Activated CD4-positive, CD25-positive, alpha-beta regulatory T cell treated with anti-CD3 and anti-CD28 coated beads, Interleukin-2, amount 50 U/mL, for 24 hours (primary cell): ENCODE measurements at regions not wholly inside any gene's neighbourhood (a gene's known extent, or its start where the extent isn't known, plus 50 kb on each side); places are given as distances from the start of the nearest gene placed in this dataset.
A peak's percentile ranks its signal among the peaks of the same experiment; 100 is the strongest.

Source experiments
- ATAC-seq, 2 donors: fragments of 150-1000 bp; cut with Tn5 transposase; one replicate each; pipeline ENCODE4 v1.10.0; 2021; ENCODE audit warnings: mild to moderate bottlenecking in 1 of 2, moderate library complexity in 1 of 2

DNA sequence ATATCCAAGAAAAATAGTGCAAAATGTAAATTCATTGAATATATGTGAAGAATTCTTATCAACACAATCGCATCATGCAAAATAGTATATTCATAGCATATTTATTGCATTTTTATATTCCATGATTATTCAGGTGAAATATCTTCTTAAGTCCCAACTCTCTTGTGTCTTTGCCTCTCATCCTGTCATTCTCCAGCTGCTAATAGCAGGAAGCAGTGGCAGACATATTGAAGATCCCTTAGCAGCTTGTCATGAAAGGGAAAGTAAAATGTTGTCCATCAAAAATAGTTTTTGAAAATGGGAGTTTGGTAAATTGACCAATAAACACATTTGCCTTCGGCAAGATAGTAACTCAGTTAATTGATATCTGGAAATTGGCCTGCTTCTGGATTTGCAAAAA lies 265.3 kb upstream of the TGFBR2 start:
- no peak for ATAC-seq

DNA sequence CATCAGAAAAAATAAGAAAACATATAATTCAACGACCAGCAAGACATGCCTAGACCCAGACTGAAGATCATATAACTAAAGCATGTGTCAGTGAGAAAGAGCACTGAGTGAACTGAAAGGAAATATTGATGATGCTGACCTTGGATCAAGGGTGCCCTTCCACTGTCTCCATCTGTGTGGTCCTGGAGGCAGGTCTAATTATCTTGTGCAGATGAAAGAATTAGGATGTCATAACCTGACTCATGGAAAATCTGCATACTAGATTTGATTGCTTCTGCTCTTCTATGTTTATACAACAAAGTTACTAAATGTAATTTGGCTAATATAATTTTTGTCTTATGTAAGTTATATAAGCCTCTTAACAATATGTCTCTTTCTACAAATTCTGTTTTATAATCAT lies 264.6 kb upstream of the TGFBR2 start:
- ATAC-seq = peak; percentile 47 to 63

DNA sequence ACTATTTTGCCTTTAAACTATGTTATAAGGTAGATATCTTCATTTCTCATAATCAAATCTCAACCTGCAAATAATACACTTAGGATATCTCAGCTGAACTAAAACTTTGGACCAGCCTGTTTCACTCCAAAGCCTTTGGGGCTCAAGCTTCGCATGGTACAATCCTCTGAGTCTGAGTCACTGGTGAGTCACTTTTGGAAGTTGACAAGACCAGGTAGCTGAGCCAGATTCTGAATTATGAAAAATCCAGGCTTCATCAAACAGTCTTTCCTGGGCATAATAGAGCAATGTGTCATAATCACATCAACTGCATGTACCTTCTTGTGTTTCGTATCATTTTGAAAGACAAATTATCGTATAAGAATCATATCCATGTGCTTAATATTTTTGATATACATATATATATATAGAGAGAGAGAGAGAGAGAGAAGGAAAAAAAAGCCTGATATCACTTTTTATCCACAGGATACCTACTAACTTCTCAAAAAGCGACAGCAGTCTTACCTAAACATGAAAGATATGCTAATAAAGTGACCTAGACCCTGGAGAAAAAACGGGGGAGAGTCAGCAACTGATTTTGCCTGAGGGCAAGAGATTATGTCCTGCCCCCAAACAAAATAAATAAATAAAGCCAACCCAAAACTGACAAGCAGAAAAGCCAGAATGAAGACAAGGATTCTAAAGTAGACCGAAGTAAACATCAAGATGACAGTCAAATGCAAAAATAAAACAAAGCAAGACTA lies 263.9 kb upstream of the TGFBR2 start:
- peak; percentile 47 to 71 for ATAC-seq

DNA sequence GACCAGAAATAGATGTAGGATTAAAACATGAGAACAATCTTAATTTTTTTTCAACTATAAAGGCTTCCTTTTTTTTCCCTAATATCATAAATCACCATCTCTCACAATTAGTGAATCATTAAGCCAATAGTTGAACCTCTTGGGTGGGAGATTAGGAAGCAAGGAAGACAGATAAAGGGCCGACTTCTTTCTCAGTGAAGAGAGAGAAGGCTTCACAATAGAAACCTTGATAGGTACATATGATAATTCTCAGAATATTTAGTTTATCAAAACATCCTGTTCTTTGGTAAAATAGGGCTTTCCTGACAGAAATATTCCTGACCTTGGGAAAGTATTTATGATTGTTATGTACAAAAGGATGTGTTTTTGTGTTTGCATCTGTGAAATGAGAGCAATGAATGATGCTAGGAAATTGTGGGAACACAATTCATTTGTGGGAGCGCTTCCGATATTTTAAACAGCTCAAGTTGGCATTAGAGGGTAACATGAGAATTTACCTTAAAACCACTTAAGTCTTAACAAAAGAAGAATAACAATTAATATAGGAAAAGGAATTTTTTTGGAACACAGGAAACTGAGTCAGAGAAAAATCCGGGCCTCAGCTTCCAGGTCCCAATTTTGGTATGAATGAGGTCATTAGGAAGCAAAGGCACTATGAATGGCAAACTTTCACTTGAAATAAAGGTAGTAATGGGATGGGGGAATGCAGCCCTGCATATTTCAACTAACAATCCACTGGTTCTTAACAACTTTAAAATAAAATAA lies 263.2 kb upstream of the TGFBR2 start:
- no peak for ATAC-seq

DNA sequence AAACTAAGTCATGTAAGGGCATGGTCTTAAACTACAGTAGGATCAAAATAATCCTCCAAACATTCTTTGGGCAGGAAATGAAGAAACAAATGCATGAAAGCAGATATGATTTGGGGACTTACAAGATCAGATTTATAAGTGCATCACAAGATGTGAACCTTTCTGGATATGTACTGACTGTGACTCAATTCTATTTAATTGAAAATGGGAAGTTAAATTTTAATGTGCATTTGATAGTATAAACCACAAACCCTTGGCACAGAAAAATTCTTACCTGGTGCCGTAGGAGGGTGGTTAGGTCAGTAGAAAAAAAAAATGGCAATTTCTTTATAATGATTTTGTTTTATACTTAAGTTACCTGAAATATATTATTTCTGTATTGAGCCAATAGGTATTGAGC lies 262.5 kb upstream of the TGFBR2 start:
- no peak for ATAC-seq

DNA sequence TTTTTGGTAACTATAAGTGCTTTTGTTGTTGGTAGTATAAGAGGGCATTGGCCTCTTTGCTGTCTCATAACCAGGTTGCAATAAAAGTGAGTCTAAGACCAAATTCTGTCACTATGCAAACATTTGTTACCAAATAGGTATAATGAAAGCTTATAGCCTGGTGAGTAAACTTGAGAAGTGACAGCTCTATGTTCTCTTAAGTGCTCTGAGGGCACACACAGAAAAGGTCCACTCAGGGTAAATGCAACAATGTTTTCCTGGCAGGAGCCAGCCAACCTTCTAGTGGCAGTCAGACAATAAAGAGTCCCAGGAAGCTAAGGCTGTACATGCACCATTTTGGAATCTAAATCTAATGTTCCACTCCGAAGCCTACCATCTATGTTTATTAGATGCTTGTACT lies 262.1 kb upstream of the TGFBR2 start:
- ATAC-seq = no peak

DNA sequence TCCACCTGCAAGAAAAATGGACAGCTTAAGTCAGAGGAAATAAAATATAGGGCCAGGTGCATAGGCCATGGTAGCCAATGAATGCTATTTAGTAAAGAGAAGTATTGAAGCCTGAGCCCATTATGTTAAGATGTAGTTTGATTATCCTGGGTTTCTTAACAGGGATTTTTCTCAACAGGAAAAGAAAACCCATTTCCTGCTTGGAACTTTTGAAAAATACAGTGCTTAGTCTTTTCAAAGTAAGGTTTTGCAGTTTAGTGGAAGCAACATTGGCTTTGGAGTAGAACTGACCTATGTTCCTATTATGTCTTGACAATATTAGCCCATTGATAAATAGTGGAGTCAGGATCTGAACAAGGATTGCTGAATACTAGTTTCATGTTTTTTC lies 259.5 kb upstream of the TGFBR2 start:
- ATAC-seq = no peak

DNA sequence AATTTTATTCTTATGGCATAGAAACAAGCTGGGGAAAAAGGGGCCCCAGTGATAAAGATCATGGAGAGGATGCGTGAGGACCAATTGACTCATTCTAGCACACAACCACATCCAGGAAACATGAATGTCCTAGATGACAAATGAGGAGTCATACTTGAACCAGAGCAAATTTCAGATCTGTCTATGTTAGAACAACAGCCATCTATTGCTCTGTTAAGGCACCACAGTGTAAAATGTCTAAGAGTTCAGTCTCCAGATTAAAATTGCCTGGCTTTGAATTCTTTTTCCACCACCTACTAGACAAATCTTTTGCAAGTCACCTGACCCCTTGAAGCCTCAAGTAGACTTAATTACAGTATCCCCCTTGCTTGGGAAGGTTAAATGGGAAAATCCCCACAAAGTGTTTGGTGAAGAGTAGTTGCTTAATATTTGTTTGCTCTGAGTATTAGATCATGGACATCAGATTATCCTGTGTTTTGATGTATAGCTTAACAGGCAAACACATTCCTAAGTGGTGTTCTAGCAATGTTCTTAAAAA lies 258.7 kb upstream of the TGFBR2 start:
- ATAC-seq = peak; percentile 99

DNA sequence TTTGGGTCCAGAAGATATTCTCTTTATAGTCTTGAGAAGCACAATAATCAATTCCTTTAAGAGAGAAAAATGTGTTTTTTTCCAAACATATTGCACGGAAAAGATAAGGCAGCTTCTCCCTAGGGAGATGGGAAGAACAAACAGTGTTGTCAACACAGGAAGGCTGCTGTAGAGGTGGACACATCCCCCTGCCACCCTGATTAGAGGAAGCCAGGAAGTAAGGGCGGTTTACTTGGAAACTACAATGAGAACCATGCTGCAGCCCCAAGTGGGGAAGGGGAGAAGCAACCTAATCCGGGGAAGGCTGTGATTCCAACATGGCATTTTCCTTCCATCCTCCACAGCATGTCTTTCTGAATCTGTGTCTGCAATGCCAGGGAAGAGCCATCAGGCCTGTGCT lies 256.9 kb upstream of the TGFBR2 start:
- no peak for ATAC-seq

DNA sequence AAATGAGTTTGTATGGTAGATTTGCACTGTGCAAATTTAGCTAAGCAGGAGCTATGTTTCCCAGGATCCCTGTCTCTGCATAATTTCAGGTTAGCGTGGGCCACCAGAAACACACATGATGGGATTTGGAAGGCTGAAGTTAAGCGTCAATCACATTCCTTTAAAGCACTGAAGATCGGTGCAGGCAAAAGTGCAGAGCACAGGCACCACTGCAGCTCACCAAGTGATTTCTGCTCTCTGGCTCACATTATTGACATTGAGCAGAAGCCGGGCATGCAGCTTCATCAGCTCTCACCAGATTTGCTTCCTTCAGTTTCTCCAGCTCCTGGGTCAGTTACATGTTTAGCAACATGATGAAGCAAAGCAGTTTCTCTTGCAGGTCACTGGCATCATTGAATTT lies 256.4 kb upstream of the TGFBR2 start:
- ATAC-seq = no peak

DNA sequence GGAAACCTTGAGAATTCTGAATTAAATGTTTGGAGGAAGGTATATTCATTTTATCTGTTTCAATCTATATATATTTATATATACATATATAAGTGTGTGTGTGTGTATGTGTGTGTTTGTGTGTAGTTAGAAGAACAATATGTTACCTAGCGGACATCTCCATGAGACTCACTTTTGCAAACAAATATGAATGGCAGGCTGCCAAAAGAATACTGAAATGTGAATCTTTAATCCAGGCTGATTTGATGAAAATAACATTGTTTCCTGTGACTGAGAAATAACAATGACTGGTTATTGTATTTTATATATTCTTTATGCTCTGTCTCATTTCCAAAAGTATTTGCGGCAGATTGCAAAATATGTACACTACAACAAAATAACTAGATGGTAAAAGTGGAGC lies 255.5 kb upstream of the TGFBR2 start:
- no peak for ATAC-seq

DNA sequence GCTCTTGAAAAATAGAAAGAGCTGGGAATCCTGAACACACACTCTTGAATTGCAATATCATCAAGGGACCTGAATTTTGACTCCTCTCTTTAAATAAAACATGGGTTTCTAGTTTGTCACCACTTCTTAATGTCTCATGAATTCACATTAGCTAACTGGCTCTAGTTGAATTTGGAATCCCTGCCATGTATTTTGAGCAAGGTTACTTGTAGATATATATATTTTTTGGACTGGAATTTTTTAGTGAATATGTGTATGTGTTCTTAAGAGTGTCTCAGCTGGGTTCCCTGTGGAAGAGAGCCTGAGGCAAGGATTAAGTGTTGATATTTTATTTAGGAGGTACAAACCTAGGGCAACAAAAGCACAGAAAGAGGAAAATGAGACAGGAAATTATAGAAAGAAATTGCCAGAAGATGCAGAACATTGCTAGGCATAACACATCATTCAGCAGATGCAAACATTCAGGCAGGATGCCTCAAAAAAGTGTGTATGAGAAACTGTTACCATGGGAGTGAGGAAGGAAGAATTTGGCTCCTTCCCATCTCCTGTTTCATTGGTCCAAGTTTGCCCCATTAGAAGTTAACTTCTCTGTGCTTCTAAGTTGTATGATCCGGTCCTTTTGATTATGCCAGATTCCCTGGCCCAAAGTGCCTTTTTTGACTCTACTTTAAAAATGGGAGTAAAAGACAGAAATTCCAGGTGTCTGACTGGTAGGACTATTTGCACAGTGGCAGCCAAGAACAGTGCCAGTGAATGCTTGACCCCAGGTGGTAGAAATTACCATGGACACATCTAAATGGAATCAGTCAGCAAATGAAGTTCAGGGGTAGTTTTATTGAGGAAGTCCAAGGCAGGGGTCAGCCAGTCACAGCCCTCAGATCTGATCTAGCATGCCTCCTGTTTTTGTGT lies 253.7 kb upstream of the TGFBR2 start:
- ATAC-seq = no peak

DNA sequence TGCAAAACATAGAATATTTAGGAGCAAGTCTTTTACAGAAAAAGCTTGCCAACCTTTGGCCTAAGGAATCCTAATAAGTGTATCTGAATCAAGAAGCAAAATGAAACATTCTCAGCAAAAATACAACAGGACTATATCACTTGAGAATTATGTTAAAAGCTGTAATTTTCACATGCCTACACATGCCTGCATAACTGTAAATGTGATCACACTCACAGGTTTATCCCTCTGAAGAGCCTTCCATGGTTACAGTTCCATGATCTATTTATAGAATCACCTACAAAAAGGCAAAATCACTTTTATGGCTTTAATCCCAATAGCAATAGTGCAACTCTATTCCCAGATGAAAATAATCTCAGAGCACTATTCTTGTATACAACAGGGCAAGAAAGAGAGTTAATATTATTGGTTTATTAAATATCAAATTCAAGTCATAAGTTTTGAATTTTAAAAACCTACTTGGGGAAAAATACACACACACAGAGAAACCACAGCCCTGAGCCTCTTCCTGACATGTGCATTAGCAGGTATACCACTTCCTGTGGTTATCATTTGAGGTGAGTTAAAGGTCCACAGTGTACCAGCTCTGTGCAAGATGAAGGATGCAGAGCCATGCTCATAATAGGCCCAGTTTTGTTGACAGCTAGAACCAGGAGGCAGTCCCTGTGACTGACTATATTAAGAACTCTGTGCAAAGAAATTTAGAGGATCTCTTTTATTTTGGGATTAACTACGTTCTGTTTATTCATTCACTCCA lies 252.5 kb upstream of the TGFBR2 start:
- ATAC-seq = peak; percentile 99

DNA sequence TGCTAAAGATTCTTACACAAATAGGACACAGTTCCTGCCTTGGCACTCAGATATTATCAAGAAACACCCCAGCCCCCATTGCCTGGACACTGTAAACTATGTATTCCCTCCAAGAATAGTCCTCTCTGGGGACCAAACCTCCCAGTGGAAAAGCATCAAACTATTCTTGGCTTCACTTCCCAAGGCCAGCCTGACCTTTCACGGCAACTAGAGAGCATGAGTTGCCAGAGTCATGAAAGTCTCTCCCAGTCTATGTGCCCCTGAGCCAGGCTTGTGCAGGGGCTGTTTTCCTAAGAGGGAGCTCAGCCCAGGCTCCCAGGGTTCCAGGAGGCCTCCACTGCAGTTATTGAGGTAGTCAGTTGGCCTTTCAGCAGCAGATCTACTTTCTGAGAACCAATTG lies 251.9 kb upstream of the TGFBR2 start:
- no peak for ATAC-seq

DNA sequence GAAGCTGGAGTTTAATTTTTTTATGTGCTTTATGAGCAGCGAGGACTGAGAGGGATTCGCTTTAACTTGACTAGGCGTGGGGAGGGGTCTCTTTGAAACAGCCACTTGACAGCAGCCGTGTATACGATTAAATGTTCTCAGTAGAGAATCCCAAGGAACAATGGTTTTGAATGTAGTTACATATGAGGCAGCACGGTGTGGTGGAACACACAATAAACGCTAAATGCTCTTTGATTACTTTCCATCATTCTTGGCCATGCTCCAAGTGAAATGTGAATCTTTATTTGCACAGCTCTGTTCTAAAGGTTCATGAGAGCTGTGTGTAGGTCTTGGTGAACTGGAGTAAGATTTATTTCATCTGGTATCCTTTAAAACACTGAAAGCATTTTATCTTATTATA lies 251.4 kb upstream of the TGFBR2 start:
- ATAC-seq = no peak

DNA sequence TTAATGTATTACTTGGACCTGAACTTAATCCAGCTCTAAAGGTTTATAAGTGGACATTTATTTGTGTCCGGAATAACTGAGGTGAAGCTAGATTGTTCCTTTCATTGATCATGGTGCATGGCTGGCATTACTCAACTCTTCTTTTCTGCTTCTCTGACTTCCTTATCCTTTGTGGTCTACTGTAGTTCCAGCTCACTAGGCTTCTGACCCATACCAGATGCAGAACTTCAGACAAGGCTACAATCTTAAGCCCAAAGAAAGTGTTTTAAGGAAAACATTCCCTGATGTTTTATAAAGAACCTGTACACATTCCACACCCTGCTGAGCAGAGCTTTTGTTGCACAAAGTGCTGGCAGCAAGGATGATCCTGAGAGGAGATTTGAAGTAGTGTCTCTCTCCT lies 250.8 kb upstream of the TGFBR2 start:
- no peak for ATAC-seq

DNA sequence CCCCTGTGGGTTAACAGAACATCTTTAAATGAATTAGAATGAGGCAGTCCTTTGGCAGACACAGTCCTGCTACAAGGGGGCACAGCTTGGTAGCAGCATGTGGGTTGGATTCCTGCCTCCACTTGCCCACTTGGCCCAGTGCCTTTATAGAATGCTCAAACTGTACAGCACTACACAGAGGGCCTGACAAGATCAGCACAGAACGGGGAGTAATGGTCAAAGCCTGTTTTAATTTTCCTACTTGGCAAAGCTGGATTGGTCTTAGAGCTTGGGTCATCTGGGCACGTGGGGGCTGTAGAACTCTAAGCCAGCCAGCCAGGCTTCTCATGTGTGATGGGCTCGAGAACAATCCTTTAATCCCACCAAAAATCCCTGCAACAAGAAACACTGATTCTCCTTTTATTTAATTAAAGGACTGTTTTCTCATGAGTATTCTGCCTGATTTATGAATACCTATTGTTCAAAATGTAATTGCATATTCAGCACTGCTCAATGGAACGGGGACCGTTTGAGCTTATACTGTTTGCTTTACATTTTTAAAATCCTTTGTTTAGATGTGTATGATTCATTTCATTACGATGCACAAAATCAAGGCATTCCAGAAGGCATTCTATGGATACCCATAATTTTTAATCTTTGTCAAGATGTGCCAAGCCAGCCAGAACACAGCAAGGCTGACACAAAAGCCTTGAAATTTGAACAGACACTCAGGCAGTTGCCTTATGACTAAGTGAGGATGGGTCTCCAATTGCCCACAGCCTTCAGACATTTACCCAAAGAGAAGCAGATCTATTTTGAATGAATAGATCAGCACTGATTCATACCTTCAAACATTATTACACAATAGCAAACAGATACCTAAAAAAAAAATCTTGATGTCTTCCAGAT lies 249.3 kb upstream of the TGFBR2 start:
- no peak for ATAC-seq

DNA sequence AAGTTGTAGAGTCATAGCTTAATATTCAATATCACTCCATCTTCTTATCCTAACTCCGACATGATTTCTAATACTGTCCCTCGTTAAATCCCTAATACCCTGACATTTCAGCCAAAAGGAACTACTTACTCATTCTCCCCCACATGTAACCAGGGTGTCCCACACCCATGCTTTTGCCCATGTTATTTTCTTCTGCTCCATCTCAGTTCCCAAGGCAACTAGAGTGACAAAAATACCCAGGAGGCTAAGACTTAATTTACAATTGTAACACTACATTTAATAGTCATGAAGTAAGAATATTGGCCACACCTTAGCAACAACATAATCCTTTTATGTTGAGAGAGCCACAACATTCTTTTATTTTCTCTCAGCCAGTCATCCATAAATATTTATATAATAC lies 248.5 kb upstream of the TGFBR2 start:
- ATAC-seq = no peak

DNA sequence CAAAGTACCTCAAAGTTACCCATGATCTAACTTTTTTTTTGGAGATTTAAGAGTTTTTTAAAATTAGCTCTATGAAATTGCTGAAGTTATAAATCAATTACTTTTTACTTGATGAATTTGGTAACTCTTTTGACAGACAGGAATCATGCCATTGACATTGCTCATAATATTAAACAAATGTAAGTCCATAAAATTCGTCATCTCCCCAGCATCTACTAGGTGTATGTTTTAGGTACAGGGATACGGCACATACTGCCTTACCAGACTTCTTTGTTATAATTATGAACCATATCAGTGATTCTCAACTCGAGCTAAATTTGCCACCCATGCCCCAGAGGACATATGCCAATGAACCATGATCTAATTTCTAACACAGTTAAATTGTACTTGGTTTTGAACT lies 247.5 kb upstream of the TGFBR2 start:
- ATAC-seq = no peak

DNA sequence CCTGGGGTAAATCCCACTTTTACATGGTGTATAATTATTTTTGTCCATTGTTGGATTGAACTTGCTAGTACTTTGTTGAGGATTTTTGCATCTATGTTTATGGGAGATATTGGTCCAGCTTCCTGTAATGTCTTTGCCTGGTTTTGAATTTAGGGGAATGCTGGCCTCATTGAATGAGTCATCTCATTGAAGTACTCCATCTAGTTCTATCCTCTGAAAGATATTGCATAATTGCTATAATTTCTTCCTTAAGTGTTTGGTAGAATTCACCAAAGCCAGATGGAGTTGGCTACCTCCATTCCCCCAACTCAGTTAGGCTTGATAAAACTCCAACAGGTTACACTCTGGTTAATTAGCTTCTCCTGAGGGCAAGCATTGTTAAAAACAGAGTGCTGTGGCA lies 237.4 kb upstream of the TGFBR2 start:
- ATAC-seq = no peak

DNA sequence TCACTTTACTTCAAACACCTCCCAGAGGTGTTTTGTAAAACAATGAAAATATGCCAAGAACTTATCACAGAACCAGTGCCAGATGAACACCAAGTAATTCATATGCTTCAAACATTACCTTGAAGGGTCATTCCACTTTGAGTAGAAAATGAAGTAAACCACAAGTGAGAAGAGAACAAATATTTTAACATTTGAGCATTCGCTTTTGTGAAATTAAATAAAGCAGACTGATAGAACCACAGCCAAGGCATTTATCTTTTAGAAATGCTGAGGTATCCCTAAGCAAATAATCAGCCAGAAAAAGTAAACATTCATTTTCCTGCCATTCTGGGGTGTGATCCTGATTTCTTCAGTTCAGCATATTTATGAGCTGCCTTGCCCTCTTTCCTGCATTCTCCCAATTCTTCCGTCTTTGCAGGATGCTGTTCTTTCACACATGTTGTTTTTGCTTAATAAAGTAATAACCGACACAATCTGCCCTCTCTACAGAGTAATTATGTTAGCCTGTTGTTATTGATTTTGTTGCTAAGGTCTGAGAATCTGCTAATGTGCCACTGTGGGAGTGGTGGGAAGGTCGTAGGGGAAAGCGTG lies 235.6 kb upstream of the TGFBR2 start:
- ATAC-seq = no peak
